ENCODE measurements at regions not wholly inside any gene's neighbourhood (a gene's known extent, or its start where the extent isn't known, plus 50 kb on each side); places are given as distances from the start of the nearest gene placed in this dataset.

- DNase-seq: no peak
These were observed 77.8 kb downstream of the DLL1 start for GRCh38 chr6:170212956-170213636.

GRCh38 chr6:170212051-170212756, 78.7 kb downstream of the DLL1 start:
- DNase-seq: peak; percentile 24

DNA sequence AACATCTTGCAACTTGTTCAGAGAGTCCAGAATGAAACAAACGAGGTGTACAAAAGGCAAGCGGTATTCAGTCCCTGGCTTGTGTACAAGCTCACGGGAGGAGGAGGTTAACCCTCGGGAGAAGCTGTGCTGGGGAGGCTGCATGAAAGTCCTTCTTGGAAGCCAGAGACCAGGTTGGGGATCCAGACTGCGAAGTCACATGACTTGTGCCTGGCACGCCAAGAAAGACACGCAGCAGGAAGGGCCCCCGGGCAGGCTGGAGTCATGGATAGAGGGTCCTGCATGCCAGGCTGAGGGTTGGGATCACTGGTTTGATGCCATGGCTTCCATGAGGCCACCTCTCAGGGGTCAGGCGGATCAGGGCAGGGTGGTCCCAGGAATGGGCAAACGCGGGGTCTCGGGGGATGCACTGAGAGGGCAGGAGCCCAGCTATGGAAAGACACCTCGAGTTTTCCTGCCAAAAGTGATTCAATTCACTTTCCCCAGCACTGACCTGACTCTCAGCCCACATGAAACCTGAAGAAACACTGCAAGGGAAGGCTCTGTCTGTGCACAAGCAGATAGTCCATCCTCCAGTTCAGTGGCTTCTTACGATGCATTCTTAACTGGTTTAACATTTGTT, 79.4 kb downstream of the DLL1 start:
- peak; percentile 48 for DNase-seq

GRCh38 chr6:170210651-170211403, 80.1 kb downstream of the DLL1 start:
- peak; percentile 45 for DNase-seq

DNA sequence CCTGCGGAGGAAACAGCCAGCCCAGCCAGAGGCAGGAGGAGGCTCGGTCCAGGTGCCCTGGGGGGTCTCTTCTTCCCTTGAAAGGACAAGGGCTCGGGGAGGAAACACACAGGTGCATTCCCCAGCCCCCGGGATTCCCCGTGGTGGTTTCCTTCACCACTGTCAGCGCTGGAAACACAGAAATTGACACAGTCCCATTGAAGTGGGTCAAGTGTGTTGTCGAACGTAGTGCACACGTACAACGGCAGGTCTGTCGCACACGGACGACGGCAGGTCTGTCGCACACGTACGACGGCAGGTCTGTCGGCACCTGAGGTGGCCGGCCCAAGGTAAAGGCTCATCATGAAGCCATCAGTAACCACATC, 80.9 kb downstream of the DLL1 start:
- DNase-seq: peak; percentile 57

DNA sequence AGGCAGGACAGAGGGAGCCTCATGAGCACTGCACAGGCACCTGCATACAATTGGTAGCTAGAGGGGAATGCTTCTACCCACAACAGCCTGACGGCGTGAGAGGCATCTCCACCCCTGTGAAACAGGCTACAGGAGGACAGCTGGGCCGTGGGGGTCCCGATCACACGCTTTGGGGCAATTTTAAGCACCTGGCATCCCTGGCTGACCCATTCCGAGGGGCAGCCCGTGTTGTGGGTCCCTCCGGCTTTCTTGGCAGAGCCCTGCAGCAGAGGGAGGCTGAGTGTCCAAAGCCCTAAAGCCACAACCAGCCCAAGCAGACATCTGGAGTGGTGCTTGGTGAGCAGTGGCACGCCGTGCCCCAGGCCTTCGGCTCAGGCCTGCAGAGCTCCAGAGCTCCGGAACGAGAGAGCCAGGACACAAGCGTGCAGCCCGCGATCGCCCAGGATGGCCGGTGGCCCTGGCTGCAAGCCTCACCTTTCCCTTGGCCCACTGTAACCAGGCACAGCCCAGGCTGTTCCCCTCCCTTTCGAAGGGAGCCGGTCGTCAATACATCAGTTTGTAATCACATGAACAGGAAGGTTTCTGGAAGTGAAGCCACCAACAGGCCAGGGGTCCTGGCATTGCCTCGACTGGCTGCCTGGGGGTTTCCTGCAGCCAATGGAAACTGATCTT, 81.4 kb downstream of the DLL1 start:
- peak; percentile 24 for DNase-seq

DNA sequence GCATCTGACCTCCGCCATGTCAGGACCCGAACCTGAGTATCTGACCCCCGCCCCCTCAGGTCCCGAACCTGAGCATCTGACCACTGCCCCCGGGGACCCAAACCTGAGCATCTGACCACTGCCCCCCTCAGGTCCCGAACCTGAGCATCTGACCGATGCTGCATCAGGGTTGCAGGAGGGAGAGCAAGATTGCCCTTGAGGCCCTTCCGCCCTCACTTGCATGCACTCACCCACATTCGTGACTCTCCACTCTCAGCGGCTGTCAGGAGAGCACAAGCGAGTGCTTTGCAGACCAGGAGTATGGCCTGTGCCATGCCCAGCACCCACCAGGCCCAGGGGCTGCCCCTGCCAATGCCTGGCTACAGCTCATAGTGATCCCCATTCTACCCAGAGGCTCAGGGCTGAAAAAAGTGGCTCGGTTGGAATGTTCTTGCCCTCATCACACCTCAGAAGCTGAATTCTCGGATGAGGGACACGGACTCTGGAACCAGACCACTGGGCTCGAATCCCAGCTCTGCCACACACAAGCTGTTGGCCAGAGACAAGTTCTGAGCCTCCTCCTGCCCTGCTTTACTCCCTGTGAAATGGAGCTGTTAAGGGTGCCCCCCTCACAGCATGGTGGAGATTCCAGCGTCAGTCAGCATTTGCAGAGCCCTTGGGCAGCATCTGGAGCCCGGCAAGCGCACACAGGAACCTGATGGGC, 82.1 kb downstream of the DLL1 start:
- peak; percentile 24 for DNase-seq

- peak; percentile 47 for DNase-seq
These were observed 82.7 kb downstream of the DLL1 start for GRCh38 chr6:170208182-170208601.

GRCh38 chr6:170207586-170208181, 83.2 kb downstream of the DLL1 start:
- DNase-seq: peak; percentile 27

DNA sequence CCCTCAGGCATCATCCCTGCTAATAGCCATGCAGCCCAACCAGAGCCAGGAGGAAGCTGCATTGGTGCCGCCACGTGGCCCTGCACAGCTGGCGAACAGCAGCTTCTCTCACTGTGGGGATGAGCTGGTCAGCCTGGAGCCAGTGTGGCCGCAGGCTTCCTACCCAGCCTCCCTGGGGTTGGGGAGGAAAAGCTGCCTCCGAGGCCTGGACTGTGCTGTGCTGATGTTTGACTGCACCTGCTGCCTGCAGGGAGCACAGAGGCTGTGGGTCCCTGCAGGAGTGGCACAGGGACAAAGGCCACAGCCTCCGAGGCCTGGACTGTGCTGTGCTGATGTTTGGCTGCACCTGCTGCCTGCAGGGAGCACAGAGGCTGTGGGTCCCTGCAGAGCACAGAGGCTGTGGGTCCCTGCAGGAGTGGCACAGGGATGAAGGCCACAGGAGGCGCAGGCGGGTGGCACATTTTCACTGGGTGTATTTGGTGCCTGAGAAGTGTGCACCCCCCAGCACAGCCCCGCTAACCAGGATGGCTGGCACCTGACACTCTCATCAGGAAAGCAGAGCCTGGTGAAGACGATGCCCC, 83.9 kb downstream of the DLL1 start:
- DNase-seq: peak; percentile 44

DNA sequence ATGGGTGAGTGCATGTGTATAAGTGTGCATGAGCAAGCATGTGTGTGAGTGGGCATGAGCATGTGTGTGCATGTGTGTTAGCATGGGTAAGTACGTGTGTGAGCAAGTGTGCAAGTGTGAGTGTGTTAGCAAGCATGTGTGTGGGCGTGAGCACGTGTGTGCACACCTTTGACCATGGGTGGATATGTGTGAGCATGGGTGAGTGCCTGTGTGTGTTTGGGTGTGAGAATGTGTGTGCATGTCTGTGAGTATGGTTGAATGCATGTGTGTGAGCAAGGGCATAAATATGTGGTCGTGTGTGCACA, 84.6 kb downstream of the DLL1 start:
- DNase-seq: no peak

DNA sequence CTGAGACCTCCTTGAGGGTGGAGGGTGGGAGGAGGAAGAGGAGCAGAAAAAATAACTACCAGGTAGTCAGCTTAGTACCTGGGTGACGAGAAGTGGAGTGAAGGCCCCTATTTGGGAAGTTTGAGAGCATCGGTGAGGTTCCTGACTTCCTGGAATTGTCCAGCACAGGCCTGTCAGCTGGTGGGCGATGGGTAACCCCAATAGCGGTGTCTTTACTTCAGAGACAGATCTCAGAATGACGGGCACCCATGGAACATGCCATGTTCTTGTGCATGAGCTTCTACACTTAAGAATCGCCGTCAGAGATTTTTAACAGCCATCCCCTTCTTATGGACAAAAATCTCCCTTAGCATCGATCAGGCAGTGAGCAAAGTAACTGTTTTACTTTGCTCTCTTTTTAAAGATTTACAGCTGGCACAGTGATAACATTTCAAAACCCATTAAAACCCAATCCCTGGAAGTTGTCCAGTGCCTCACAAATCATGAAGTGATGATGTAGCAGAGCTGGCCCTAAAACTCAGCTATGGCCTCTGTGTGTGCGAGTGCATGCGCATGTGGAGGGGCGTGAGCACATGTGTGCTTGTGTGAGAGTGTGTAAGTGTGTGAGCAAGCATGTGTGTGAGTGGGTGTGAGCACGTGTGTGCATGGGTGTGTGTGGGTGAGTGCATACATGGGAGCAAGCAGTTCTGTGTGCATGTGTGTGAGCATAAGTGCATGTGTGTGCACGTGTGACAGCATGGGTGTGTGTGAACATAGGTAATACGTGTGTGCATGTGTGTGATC, 85.2 kb downstream of the DLL1 start:
- no peak for DNase-seq

DNA sequence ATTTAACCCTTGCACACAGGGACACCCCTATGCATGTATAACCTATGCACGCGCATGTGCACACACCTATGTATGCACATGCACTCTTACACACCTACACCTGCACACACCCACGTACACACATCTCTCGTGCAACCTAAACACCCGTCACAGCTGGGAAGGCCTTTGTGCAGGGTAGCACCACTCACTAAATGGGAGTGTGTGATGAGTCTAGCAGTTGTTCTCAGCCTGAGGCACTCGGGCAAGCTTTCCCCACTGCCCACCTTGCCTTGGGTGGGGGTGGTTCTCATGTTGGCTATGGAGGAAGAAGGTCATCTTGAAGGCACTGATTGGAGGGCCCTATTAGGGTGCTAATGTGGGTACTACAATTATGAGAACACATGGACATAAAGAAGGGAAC, 85.8 kb downstream of the DLL1 start:
- DNase-seq: no peak

DNA sequence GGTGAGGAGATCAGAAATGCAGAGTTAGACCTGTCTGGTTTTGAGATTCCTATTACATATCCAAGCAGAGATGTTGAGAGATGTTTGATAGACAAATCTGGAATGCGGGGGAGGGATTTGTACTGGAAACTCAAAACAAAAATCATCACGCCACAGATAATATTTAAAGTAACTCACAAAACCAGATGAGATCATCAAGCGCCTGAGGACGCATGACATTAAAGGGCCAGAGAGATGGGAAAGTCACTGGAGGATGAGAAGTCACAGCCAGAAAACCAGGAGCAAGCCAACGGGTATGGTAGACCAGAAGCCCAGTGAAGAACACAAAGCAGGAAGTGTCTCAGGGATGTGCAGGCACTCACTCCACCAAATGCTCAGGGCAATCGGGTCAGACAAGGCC, 87.7 kb downstream of the DLL1 start:
- DNase-seq: peak; percentile 36

DNA sequence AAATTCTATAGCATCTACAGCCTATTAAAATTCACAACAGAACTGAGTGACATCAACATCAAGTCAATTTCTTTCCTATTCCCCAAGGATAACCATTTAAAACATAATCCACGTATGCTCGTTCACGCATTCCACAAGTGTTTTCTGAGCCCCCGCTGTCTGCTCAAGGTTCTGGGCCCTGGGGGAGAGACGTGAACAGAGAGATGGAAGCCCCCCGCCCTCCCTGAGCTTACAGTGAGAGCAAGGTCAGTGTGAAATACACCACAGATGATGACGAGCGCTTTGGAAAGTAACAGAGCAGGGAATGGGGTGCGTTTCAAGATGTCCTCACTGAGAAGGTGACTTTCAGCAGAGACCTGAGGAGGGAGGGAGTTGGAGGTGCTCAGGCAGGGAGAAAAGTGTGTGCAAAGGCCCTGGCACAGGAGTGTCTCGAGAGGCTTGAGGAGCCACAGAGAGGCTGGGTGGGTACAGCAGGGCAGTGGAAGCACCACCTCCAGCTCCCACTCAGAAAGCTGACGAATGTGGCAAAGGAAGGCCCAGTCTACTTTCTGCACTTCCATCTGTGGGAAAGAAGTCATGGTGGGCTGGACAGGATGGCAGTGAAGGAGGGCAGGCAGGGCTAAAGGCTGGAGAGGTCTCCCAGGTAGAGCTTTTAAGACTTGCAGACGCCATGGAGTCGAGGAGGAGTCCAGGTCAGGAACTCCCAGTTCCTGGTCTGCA, 88.3 kb downstream of the DLL1 start:
- peak; percentile 31 for DNase-seq

GRCh38 chr6:170201361-170201760, 89.5 kb downstream of the DLL1 start:
- no peak for DNase-seq

- no peak for DNase-seq
These were observed 90.4 kb downstream of the DLL1 start for GRCh38 chr6:170200458-170200891.

GRCh38 chr6:170199716-170200115, 91.2 kb downstream of the DLL1 start:
- DNase-seq: no peak

GRCh38 chr6:170198298-170198697, 92.6 kb downstream of the DLL1 start:
- DNase-seq: no peak

DNA sequence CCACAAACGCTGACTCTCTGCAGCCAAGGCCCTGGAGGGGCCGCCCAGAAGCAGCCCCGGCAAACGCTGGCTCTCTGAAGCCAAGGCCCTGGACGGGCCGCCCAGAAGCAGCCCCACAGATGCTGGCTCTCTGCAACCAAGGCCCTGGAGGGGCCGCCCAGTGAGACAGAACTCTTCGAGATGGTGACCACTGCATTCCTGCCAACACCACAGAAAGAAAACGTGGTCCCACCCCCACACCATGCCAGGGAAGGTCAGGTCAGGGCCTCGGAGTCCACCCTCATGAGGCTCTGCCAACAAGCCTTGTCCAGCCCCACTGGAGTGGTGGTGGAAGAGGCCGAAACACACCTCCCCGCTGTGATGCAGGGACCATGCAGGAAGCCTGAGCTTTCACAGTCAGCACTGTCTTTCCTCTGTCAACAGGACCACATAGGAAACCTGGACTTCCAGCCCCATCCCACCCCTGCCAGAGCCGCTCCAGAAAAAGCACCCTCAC, 97.5 kb downstream of the DLL1 start:
- DNase-seq: no peak

Measured in activated effector memory CD4-positive, alpha-beta T cell treated with anti-CD3 and anti-CD28 coated beads, Interleukin-2, amount 50 U/mL, for 16 hours (primary cell).